HL-60 (cell line): ENCODE measurements at regions not wholly inside any gene's neighbourhood (a gene's known extent, or its start where the extent isn't known, plus 50 kb on each side); places are given as distances from the start of the nearest gene placed in this dataset.

ENCODE experiments used
- POLR2AphosphoS5 ChIP-seq: IDR thresholded peaks from 2 replicates; pipeline ENCODE4 v1.6.1; 2012; ENCODE audit warnings: low read depth
- SPI1 ChIP-seq: IDR thresholded peaks from 2 replicates; pipeline ENCODE4 v1.6.1; 2012; ENCODE audit warnings: low read depth, mild to moderate bottlenecking, borderline replicate concordance

GRCh38 chr20:40880729-40881109 lies 147.9 kb upstream of the TOP1 start:
- TF ChIP-seq POLR2AphosphoS5, result no peak
- no peak for TF ChIP-seq SPI1
